K562 (cell line): ENCODE measurements at regions not wholly inside any gene's neighbourhood (a gene's known extent, or its start where the extent isn't known, plus 50 kb on each side); places are given as distances from the start of the nearest gene placed in this dataset.

Experiments used
- ATAC-seq: fragments of 200-7000 bp; cut with Tn5 transposase; 3 replicates; pipeline ENCODE4 v1.9.1; 2020; ENCODE audit warnings: moderate library complexity
- BruUV-seq: library from RNA; stranded (reverse); fragments of 400-500 nt; replicated peaks from 2 replicates; lab custom pipeline; 2021; lab: Mats Ljungman, UMichigan
- CTCF ChIA-PET: fragments of 300-600 bp; formaldehyde crosslinking; extraction: SDS; loops from one replicate; lab custom pipeline; 2021; ENCODE audit warnings: low intra/inter-chr PET ratio; lab: Yijun Ruan, JAX
- POLR2A ChIA-PET: fragments of 300-600, 350-650 bp; sonication (Branson Sonifier 250); formaldehyde crosslinking; extraction: SDS; loops from one replicate; lab custom pipeline; 2021; ENCODE audit warnings: antibody characterized with exemption, inconsistent platforms; lab: Yijun Ruan, JAX
- DNase-seq, 4 experiments: peaks; one replicate each; pipeline versions ENCODE4 v3.0.0 to v3.0.0-alpha.2; 2011 to 2018; ENCODE audit warnings: low spot score in 3 of 4, mixed read lengths in 3 of 4; ENCODE audit errors: extremely low read depth in 1 of 4
- FAIRE-seq: peaks from 2 replicates; lab custom pipeline; 2011; peaks lifted over from hg19 to GRCh38; lab: Jason Lieb, UNC
- H2AFZ ChIP-seq: 2 replicates; pipeline ENCODE4 v1.6.0; 2011; ENCODE audit warnings: low read depth, low read length, control low read depth, inconsistent platforms
- H3K27ac ChIP-seq: fragments of 200-600 bp; 3 replicates; pipeline ENCODE4 v1.8.0; 2011; ENCODE audit warnings: low read depth, mild to moderate bottlenecking, control low read depth, inconsistent platforms, low read length, moderate library complexity, mixed read lengths; ENCODE audit errors: extremely low read depth
- H3K27me3 ChIP-seq, 2 experiments: fragments of 300-600 bp in 1 of 2; 2 replicates in 1 of 2; 3 replicates in 1 of 2; pipeline versions ENCODE4 v1.6.0 to v1.8.0; 2011; ENCODE audit warnings: inconsistent platforms in 2 of 2, low read length in 2 of 2, mild to moderate bottlenecking in 1 of 2, mixed read lengths in 1 of 2, moderate library complexity in 1 of 2; ENCODE audit not compliant: control insufficient read depth in 2 of 2, insufficient read depth in 2 of 2
- H3K36me3 ChIP-seq: fragments of 300-600 bp; 3 replicates; pipeline ENCODE4 v1.8.0; 2011; ENCODE audit warnings: mild to moderate bottlenecking, low read length, inconsistent platforms; ENCODE audit not compliant: control insufficient read depth, insufficient read depth
- H3K4me1 ChIP-seq, 2 experiments: fragments of 200-600 bp in 1 of 2; replicated peaks in 1 of 2; 2 replicates in 1 of 2; 3 replicates in 1 of 2; pipeline versions ENCODE4 v1.5.1 to v1.8.0; 2011; ENCODE audit warnings: inconsistent platforms in 2 of 2, low read length in 2 of 2, mild to moderate bottlenecking in 1 of 2, mixed read lengths in 1 of 2, moderate library complexity in 1 of 2; ENCODE audit not compliant: control insufficient read depth in 2 of 2, insufficient read depth in 2 of 2
- H3K4me2 ChIP-seq: 2 replicates; pipeline ENCODE4 v1.6.1; 2011; ENCODE audit warnings: low read length, control low read depth, inconsistent platforms, mixed read lengths; ENCODE audit not compliant: insufficient read depth
- H3K4me3 ChIP-seq: fragments of 200-600 bp; sonication (generic), shearing (Covaris generic); 2 replicates; pipeline ENCODE4 v1.5.1; 2016; ENCODE audit warnings: control low read depth, inconsistent platforms
- H3K79me2 ChIP-seq: fragments of 200-600 bp; 3 replicates; pipeline ENCODE4 v1.8.0; 2011; ENCODE audit warnings: low read length, inconsistent platforms; ENCODE audit not compliant: control insufficient read depth, insufficient read depth
- H3K9ac ChIP-seq, 2 experiments: 2 replicates each; pipeline versions ENCODE4 v1.6.0 to v1.6.1; 2011; ENCODE audit warnings: low read depth in 2 of 2, low read length in 2 of 2, control low read depth in 1 of 2, inconsistent platforms in 1 of 2, mild to moderate bottlenecking in 1 of 2, mixed read lengths in 1 of 2; ENCODE audit not compliant: insufficient read depth in 1 of 2
- H3K9me1 ChIP-seq: one replicate; pipeline ENCODE4 v1.6.0; 2011; ENCODE audit warnings: inconsistent platforms, mild to moderate bottlenecking, low read length, moderate library complexity; ENCODE audit not compliant: control insufficient read depth, insufficient read depth
- H3K9me3 ChIP-seq: replicated peaks from 2 replicates; pipeline ENCODE4 v1.5.1; 2011; ENCODE audit warnings: low read depth, low read length, inconsistent platforms; ENCODE audit not compliant: control insufficient read depth, insufficient read depth
- H4K20me1 ChIP-seq: replicated peaks from 2 replicates; pipeline ENCODE4 v1.6.1; 2011; ENCODE audit warnings: low read length, inconsistent platforms, mixed read lengths; ENCODE audit not compliant: control insufficient read depth, insufficient read depth
- BCL6 ChIP-seq: fragments of 250-450 bp; sonication (Bioruptor Pico); IDR thresholded peaks from 2 replicates; pipeline ENCODE4 v1.4.0; 2020
- GATA2 ChIP-seq: sonication (generic); formaldehyde crosslinking; IDR thresholded peaks from 2 replicates; pipeline ENCODE4 v1.4.0; 2020; ENCODE audit warnings: mild to moderate bottlenecking, missing genetic modification reagents
- IFI16 ChIP-seq: fragments of 250-450 bp; sonication (Bioruptor Pico); IDR thresholded peaks from 2 replicates; pipeline ENCODE4 v2.1.2; 2022; ENCODE audit warnings: mild to moderate bottlenecking, inconsistent platforms
- PHTF2 ChIP-seq: fragments of 250-450 bp; sonication (Bioruptor Pico); IDR thresholded peaks from 2 replicates; pipeline ENCODE4 v1.5.0; 2021; ENCODE audit warnings: mild to moderate bottlenecking
- TCFL5 ChIP-seq: fragments of 250-450 bp; sonication (Bioruptor Pico); conservative IDR thresholded peaks from 2 replicates; pipeline ENCODE4 v1.6.1; 2021; ENCODE audit warnings: mild to moderate bottlenecking, moderate library complexity, matching md5 sums
- ZNF707 ChIP-seq: fragments of 250-450 bp; sonication (Bioruptor Pico); conservative IDR thresholded peaks from 2 replicates; pipeline ENCODE4 v1.8.0; 2022; ENCODE audit warnings: inconsistent platforms, mild to moderate bottlenecking, moderate library complexity
- WGBS: fragments of 100-300 bp; shearing (Covaris generic); methylation state at CpG from one replicate; pipeline ENCODE4 v1.1.6; 2016; ENCODE audit warnings: low coverage, mixed read lengths; ENCODE audit not compliant: insufficient coverage; ENCODE audit errors: missing lambda C conversion rate; 5-methylcytosine and 5-hydroxymethylcytosine counted together
- in situ Hi-C: fragments of 300-500 bp; cut with MboI; formaldehyde crosslinking; loops from 4 replicates; pipeline ENCODE4 v1.15.0; 2018; ENCODE audit warnings: inconsistent platforms, mixed read lengths
- intact Hi-C: fragments of 100-400 bp; cut with micrococcal nuclease; formaldehyde crosslinking; loops from 2 replicates; pipeline ENCODE4 v1.14.2; 2022
- TF ChIP-seq, protein P1 (sequence below): sonication (generic); formaldehyde crosslinking; IDR thresholded peaks from 2 replicates; pipeline ENCODE4 v1.8.0; 2022; ENCODE audit warnings: mild to moderate bottlenecking, missing genetic modification reagents

DNA sequence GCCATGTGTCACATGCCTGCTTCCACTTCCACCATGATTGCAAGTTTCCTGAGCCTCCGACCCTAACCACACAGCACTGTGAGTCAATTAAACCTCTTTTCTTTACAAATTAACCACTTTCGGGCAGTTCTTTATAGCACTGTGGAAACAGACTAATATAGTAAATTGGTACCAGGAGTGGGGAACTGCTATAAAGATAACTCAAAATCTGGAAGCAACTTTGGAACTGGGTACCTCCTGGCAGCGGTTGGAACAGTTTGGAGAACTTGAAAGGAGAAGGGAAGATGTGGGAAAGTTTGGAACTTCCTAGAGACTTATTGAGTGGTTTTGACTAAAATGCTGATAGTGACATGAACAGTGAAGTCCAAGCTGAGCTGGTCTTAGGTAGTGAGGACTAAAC, 436.1 kb downstream of the TMEM121 start:
- WGBS = 0% methylated on average over 3 of the region's 3 CpGs
- TF ChIP-seq IFI16 (no peak), TCFL5 (CRISPR knock-in tag) (no peak), GATA2 (CRISPR knock-in tag) (no peak), PHTF2 (CRISPR knock-in tag) (no peak), ZNF707 (CRISPR knock-in tag) (peak; percentile 65), BCL6 (CRISPR knock-in tag) (no peak)
- TF ChIP-seq, protein P1, sequence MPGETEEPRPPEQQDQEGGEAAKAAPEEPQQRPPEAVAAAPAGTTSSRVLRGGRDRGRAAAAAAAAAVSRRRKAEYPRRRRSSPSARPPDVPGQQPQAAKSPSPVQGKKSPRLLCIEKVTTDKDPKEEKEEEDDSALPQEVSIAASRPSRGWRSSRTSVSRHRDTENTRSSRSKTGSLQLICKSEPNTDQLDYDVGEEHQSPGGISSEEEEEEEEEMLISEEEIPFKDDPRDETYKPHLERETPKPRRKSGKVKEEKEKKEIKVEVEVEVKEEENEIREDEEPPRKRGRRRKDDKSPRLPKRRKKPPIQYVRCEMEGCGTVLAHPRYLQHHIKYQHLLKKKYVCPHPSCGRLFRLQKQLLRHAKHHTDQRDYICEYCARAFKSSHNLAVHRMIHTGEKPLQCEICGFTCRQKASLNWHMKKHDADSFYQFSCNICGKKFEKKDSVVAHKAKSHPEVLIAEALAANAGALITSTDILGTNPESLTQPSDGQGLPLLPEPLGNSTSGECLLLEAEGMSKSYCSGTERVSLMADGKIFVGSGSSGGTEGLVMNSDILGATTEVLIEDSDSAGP = no peak
- Histone ChIP-seq H3K4me3 (no peak overlapping the region), H3K9ac (no peak overlapping the region), H4K20me1 (no peaks in the 10 kb centered on the region), H3K4me1 (no peaks in the 10 kb centered on the region), H3K27ac (no peak overlapping the region), H2AFZ (no peak overlapping the region), H3K27me3 (no peaks in the 10 kb centered on the region), H3K36me3 (no peaks in the 10 kb centered on the region), H3K79me2 (no peaks in the 10 kb centered on the region), H3K9me1 (no peaks in the 10 kb centered on the region), H3K4me2 (no peak overlapping the region), H3K9me3 (no peaks in the 10 kb centered on the region)
- ChIA-PET POLR2A (no interaction called here), CTCF (no interaction called here)
- intact Hi-C loops = no loop called here
- ATAC-seq (no peak), DNase-seq (no peak), FAIRE-seq (no peak)
- BruUV-seq = no TSS peak
- in situ Hi-C loops = no loop called here
